HG03095 (cell line): ENCODE measurements at regions not wholly inside any gene's neighbourhood (a gene's known extent, or its start where the extent isn't known, plus 50 kb on each side); places are given as distances from the start of the nearest gene placed in this dataset.

ENCODE experiments used
- ATAC-seq: cut with Tn5 transposase; IDR thresholded peaks from one replicate; pipeline ENCODE4 v1.9.1; 2021; ENCODE audit warnings: moderate library complexity; ENCODE audit not compliant: unreplicated experiment

GRCh38 chr1:220979371-220979770, 100.1 kb downstream of the HLX start:
- no peak for ATAC-seq

GRCh38 chr1:220982686-220983085, 103.4 kb downstream of the HLX start:
- ATAC-seq, result no peak

- ATAC-seq, result no peak
These were observed 104.8 kb downstream of the HLX start for GRCh38 chr1:220983877-220984635.

DNA sequence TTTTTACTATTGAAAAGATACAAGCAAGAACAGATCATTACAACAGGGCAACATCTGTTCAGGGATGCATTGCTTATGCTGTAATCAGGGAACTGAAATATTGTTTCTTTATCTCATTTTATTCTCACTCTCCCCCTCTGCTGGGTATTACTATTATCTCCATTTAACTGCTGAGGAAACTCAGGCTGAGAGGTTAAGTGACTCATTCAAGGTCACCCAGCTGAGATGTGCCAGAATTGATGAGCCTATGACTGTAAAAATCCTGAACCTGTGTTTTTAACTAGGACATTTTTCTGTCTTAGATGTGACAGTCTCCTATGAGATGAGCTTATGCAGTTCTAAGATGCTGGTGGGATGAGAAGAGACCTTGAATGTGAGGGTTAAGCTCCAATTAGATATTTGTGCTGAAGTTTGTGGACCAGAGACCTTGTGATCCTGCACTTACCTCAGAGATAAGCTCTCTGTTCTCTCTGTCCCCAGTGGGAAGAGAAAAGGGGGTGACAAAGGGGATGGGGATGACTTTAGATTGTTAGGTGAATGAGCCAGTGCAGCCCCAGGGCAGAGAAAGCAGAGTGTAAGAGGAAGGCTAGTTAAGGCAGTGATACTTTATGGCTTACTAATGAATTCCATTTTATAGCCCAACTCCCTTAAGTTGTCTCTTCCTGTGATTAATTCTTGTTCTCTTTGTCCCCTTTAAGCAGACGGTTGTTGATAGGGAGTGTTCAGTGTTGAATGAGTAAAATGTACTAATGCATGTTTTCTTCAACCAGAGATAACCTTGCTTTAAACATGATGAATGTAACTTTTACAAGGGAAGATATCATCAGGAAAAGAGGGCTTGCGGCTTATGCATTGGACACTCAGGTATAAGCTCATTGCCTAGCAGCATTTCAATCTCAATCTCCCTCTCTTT, 111.4 kb downstream of the HLX start:
- ATAC-seq, result no peak

- ATAC-seq, result no peak
These were observed 112.3 kb downstream of the HLX start for GRCh38 chr1:220991506-220991905.

DNA sequence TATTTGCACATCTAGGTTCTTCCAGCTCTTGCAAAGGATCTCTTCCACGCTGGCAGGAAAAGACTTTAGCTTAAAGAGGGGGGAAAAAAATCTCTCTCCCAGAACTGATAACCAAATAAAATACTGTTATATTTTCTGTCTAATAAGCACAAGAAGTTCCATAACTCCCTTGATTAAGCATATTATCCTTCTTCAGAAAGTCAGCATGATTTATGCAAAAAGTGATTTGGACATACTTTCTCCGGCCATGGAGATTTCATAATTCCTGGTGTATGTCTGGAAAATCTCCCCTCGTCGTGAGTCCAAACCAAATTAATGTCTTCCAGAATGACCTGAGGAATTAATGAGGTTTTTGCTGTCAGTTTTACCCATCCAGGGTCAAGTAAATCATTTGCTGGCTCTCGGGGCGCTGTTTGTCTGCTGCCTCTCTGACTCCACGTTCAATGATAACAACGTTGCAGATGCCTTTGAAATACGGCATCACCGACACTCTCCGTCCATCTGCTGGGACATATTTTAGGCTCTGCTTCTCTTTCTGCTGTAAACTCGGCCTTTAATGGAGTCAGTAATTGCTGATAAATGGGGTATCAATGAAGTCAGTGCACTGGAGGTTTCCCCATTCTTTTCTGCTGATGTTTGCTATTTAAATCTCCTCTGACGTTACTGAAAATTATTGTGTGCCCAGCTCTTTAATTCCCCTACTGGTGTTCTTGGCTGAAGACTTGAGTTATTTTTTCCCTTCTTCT, 112.9 kb downstream of the HLX start:
- no peak for ATAC-seq

GRCh38 chr1:220992705-220993052, 113.4 kb downstream of the HLX start:
- no peak for ATAC-seq

- no peak for ATAC-seq
These were observed 115.4 kb downstream of the HLX start for GRCh38 chr1:220994671-220995070.

DNA sequence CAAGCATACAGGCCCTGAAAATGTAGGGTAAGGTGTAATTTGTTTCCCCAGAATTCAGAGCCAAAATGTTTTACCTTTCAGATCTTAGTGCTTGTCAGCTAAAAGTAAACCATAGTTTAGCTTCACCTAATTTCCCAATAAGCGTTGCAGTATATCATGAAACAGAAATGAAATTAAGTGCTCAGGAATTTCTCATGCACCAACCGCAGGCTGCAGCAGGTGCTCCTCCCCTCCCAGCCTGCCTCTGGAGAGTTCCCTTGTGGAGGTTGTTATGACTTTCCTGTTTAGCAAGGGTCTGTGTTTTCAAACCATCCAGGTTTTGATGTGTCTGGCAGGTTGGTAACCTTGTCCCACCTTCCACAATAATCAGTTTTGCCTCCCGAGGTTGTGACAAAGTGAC, 118.5 kb downstream of the HLX start:
- no peak for ATAC-seq

GRCh38 chr1:220999872-221000863, 120.9 kb downstream of the HLX start:
- ATAC-seq, result no peak

- ATAC-seq, result no peak
These were observed 121.9 kb downstream of the HLX start for GRCh38 chr1:221001167-221001566.

GRCh38 chr1:221002601-221003000, 123.4 kb downstream of the HLX start:
- ATAC-seq, result no peak

DNA sequence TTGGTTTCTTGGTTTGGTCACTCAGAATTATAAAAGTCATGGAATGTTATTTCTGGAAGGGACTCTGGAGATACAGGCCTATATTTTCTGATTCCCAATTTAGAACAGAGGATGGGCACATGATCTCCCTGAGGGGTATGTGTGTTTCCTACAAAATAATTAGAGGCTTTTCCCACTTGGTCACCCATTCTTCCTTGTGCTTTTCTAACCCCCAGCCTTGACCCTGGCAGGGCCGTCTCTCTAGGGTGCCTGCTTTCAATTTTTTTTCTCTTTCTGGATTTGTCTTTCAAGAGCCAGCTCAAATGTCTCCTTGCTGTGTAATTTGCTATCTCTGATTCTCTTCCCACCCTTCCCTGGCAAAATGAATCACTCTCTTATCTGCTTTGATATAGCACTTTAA, 131.9 kb downstream of the HLX start:
- ATAC-seq, result no peak

- no peak for ATAC-seq
These were observed 132.9 kb downstream of the HLX start for GRCh38 chr1:221012120-221012519.

DNA sequence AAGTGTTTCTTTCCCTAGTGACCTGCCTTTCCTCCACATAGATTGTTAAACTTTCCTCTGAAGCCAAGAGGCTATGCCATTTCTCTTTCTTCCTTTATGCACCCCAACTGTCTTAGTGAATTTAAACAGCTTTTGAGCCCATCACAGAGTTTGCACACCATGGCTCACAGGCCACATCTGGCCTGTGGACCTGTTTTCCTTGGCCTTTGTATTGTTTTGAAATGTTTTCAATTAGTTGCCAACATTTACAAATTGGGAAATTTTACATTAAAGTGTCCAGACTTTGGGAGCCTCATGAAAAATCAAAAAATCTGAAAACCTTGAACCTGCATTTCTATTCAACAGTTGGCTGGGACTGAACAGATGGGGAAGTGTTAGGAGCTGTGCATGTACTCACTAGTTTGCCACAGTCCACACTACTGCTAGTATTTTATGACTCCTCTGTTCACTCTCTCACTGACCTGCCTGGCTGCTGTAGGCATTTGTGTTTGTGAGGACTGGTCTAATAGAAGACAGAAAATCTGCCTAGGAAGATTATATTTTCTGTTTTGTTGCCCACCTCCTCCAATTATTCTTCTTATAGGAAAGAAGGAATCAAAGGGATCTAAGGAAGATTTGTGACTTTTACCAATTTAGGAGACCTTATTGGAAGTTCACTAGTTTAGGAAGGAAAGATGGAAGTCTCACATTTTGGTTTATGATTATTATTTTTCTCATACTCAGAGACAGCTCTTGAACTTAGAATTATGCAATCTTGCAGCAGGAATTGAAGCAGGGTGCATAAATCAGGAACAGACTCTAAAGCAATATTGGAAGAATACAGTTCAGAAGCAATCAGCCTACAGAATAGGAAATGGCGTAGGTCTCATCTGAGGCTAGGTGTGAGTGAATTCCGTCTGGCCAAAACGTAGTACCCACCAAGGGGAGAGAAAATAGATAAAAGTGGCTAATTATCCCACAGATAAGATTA, 134.7 kb downstream of the HLX start:
- no peak for ATAC-seq

DNA sequence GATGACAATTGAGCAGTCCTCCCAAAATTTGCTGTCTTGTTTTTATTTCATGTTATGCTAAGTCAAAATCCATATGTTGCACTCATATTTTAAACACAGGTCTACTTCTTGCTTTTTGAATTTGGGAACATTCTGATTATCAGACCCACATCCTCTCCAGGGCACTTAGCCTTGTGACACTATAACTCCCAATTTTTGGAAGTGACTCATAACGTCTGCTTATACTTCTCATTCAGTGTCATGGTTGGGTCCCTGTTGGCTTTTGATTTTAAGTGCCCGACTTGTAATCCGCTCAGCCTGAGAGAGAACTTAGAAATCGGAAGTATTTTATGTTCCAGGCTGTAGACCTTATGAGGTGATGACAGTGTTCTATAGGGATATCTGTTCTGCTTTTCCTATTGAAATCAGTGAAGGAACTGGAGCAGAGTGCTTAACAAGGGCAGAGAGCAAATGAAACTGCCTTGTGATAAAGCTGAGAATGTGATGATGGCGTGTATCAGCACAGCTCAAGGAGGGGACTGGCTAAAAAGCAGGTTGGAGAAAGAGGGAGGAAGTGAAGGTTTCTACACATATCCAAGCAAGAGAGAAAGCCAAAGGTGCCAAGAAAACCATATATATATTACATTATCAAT, 136.0 kb downstream of the HLX start:
- ATAC-seq, result no peak

DNA sequence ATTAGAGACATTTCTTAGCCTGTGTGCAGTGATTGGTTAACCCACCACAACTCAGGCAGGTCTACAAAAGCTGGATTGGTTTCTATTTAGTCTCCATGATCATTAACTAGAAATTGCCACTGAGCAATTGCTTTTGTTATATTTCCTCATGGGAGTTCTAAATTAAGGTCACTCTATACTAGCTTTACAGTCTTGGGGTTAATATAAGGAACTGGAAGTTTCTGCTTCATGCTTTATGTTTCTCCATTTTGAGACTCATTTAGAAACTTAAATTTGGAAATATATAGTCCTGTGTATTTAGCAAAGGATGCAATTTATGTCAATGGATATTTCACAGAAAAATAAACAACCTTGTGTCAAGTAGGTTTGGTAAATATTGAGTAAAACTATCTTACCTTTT, 137.5 kb downstream of the HLX start:
- no peak for ATAC-seq

DNA sequence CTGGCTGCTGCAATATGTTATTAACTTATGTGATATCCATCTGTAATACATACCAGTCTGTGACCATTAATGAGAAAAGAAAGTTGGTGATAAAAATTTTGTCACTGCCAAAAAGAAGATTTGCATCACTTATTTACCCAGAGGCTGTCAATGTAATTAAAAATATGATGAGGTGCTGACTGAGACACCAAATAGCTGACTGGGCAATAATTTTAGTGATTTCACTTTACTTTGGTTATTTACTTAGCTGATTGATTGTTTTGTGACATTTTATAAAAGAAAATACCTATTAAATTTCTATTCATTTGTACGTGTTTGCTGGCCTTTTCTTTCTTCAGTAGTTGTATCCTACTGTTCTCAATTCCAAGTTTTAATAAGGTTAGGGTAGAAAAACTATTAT, 139.2 kb downstream of the HLX start:
- no peak for ATAC-seq

- ATAC-seq, result no peak
These were observed 143.1 kb downstream of the HLX start for GRCh38 chr1:221022331-221022730.
